Body of pancreas (tissue), 4 donors: ENCODE measurements at regions not wholly inside any gene's neighbourhood (a gene's known extent, or its start where the extent isn't known, plus 50 kb on each side); places are given as distances from the start of the nearest gene placed in this dataset.

Experiments used
- POLR2A ChIP-seq, 3 donors: fragments of 450-650 bp; IDR thresholded peaks; one replicate each; pipeline ENCODE4 v1.6.1; 2016; ENCODE audit warnings: antibody characterized with exemption in 3 of 3, mild to moderate bottlenecking in 2 of 3
- TF ChIP-seq, protein P1 (sequence below), 7 experiments: fragments of 450-650 bp in 4 of 7; fragments of 200-600 bp in 3 of 7; sonication (generic) in 3 of 7; IDR thresholded peaks; one replicate each; pipeline ENCODE4 v1.5.1; 2016 to 2019; ENCODE audit warnings: antibody characterized with exemption in 7 of 7

DNA sequence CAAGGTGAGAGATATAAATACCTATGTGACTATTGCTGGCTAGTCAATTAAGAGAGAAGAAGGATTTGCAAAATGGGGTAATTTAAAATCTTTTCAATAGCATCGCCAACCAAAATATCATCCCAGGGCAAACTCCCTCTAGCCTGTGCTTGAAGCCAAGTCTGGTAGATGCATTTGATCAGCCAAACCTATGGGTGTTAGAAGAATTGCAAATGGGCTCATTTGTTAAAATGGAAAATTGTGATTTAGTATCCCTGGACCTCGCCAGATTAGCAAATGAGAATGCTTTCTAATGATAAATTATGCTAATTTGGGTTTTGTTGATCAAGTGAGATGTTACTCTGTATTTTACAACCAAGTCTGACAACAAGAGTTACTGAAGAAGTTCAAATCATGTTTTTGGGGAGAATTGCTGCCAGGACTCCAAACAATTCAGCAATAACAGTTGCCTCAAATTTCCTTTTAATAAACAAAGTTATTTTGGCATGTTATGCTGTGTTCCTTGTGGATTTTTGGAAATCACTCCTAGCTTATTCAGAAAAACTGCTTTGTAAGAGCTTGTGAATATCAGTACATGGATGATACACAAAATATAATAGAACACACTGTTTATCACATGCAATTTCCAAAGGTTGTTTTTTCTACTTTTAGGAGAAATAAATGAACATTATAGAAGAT lies 272.5 kb upstream of the PARD3B start:
- TF ChIP-seq, protein P1, sequence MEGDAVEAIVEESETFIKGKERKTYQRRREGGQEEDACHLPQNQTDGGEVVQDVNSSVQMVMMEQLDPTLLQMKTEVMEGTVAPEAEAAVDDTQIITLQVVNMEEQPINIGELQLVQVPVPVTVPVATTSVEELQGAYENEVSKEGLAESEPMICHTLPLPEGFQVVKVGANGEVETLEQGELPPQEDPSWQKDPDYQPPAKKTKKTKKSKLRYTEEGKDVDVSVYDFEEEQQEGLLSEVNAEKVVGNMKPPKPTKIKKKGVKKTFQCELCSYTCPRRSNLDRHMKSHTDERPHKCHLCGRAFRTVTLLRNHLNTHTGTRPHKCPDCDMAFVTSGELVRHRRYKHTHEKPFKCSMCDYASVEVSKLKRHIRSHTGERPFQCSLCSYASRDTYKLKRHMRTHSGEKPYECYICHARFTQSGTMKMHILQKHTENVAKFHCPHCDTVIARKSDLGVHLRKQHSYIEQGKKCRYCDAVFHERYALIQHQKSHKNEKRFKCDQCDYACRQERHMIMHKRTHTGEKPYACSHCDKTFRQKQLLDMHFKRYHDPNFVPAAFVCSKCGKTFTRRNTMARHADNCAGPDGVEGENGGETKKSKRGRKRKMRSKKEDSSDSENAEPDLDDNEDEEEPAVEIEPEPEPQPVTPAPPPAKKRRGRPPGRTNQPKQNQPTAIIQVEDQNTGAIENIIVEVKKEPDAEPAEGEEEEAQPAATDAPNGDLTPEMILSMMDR (IDR thresholded peaks at IDR 0.05) = no peak
- TF ChIP-seq POLR2A (IDR thresholded peaks at IDR 0.05) = no peak
